PC-9 (cell line): ENCODE measurements at regions not wholly inside any gene's neighbourhood (a gene's known extent, or its start where the extent isn't known, plus 50 kb on each side); places are given as distances from the start of the nearest gene placed in this dataset.

Experiments
- BruUV-seq: library from RNA; stranded (reverse); fragments of 400-500 nt; replicated peaks from 2 replicates; lab custom pipeline; 2021; lab: Mats Ljungman, UMichigan
- CTCF ChIA-PET: fragments of 300-600 bp; sonication (Branson Sonifier 250); formaldehyde crosslinking; loops from one replicate; lab custom pipeline; 2022; ENCODE audit warnings: antibody characterized with exemption; lab: Charles Lee
- POLR2A ChIA-PET: fragments of 300-600 bp; sonication (Branson Sonifier 250); formaldehyde crosslinking; loops from one replicate; lab custom pipeline; 2022; ENCODE audit warnings: antibody characterized with exemption; ENCODE audit not compliant: unreplicated experiment; lab: Charles Lee
- DNase-seq, 2 experiments: peaks; one replicate each; pipeline versions ENCODE4 v3.0.0 to v3.0.0-alpha.2; 2015 to 2022; ENCODE audit warnings: mixed read lengths in 1 of 2
- H2AFZ ChIP-seq: fragments of 200-600 bp; sonication (generic); 2 replicates; pipeline ENCODE4 v1.8.1; 2017; ENCODE audit warnings: antibody characterized with exemption
- H3F3A ChIP-seq: fragments of 200-600 bp; sonication (generic); 2 replicates; pipeline ENCODE4 v1.8.1; 2017; ENCODE audit warnings: antibody characterized with exemption, mild to moderate bottlenecking, low read depth; ENCODE audit not compliant: insufficient read depth
- H3K27ac ChIP-seq: fragments of 200-600 bp; sonication (generic); 2 replicates; pipeline ENCODE4 v1.6.1; 2016; ENCODE audit warnings: mixed run types
- H3K27me3 ChIP-seq: fragments of 200-600 bp; sonication (generic); 2 replicates; pipeline ENCODE4 v1.6.1; 2016; ENCODE audit warnings: low read depth, mixed run types; ENCODE audit not compliant: insufficient read depth
- H3K36me3 ChIP-seq: fragments of 200-600 bp; sonication (generic); 2 replicates; pipeline ENCODE4 v1.6.1; 2016; ENCODE audit warnings: low read depth, mixed run types
- H3K4me1 ChIP-seq: fragments of 200-600 bp; sonication (generic); replicated peaks from 2 replicates; pipeline ENCODE4 v1.6.1; 2016; ENCODE audit warnings: mixed run types; ENCODE audit not compliant: insufficient read depth
- H3K4me2 ChIP-seq: fragments of 200-600 bp; sonication (generic); 2 replicates; pipeline ENCODE4 v1.6.1; 2017; ENCODE audit warnings: mixed run types
- H3K4me3 ChIP-seq: fragments of 200-600 bp; sonication (generic); 2 replicates; pipeline ENCODE4 v1.6.1; 2016; ENCODE audit warnings: mixed run types
- H3K79me2 ChIP-seq: fragments of 200-600 bp; sonication (generic); 2 replicates; pipeline ENCODE4 v1.6.1; 2017; ENCODE audit warnings: low read depth, mixed run types
- H3K9me2 ChIP-seq: fragments of 200-600 bp; sonication (generic); 2 replicates; pipeline ENCODE4 v1.8.1; 2017; ENCODE audit warnings: mild to moderate bottlenecking; ENCODE audit not compliant: insufficient read depth
- H3K9me3 ChIP-seq: fragments of 200-600 bp; sonication (generic); 2 replicates; pipeline ENCODE4 v1.8.1; 2016; ENCODE audit warnings: low read depth; ENCODE audit not compliant: insufficient read depth
- H4K20me1 ChIP-seq: fragments of 200-600 bp; sonication (generic); 2 replicates; pipeline ENCODE4 v1.8.1; 2017; ENCODE audit not compliant: insufficient read depth
- CTCF ChIP-seq: fragments of 200-600 bp; sonication (generic); conservative IDR thresholded peaks from 2 replicates; pipeline ENCODE4 v1.6.1; 2017; ENCODE audit warnings: mixed run types, antibody characterized with exemption, mild to moderate bottlenecking, moderate library complexity
- EZH2 ChIP-seq: fragments of 200-600 bp; sonication (generic); IDR thresholded peaks from 2 replicates; pipeline ENCODE4 v1.8.0; 2017; ENCODE audit warnings: antibody characterized with exemption, low read depth
- intact Hi-C: fragments of 100-400 bp; cut with micrococcal nuclease; formaldehyde crosslinking; loops from one replicate; pipeline ENCODE4 v1.10.0; 2022; ENCODE audit not compliant: unreplicated experiment

GRCh38 chr7:3246127-3246526, 54.9 kb upstream of the SDK1 start:
- ChIA-PET POLR2A (no interaction called here), CTCF (no interaction called here)
- intact Hi-C loops: no loop called here
- Histone ChIP-seq H3K79me2 (no peaks in the 10 kb centered on the region), H3K27me3 (no peaks in the 10 kb centered on the region), H3K4me2 (no peak overlapping the region), H3K9me2 (no peaks in the 10 kb centered on the region), H3K4me1 (peaks cover 39% of the 10 kb centered on the region), H3K27ac (no peak overlapping the region), H2AFZ (no peak overlapping the region), H3K9me3 (peaks cover 11% of the 10 kb centered on the region; the same call in 1 of the 2 replicates), H3K4me3 (no peak overlapping the region), H4K20me1 (no peaks in the 10 kb centered on the region), H3K36me3 (no peaks in the 10 kb centered on the region), H3F3A (peaks cover 35% of the 10 kb centered on the region)
- DNase-seq: no peak
- TF ChIP-seq CTCF: no peak
- no peak for TF ChIP-seq EZH2
- BruUV-seq: no TSS peak

GRCh38 chr7:3246651-3247050, 54.4 kb upstream of the SDK1 start:
- Histone ChIP-seq H3K79me2 (no peaks in the 10 kb centered on the region), H3K27ac (no peak overlapping the region), H3K4me2 (no peak overlapping the region), H3K4me3 (no peak overlapping the region), H2AFZ (no peak overlapping the region), H3K9me2 (no peaks in the 10 kb centered on the region), H3F3A (peaks cover 35% of the 10 kb centered on the region), H4K20me1 (no peaks in the 10 kb centered on the region), H3K36me3 (no peaks in the 10 kb centered on the region), H3K4me1 (peaks cover 39% of the 10 kb centered on the region), H3K27me3 (no peaks in the 10 kb centered on the region), H3K9me3 (peaks cover 11% of the 10 kb centered on the region; the same call in 1 of the 2 replicates)
- intact Hi-C loops: no loop called here
- no peak for DNase-seq
- CTCF ChIA-PET: no interaction called here
- TF ChIP-seq EZH2: no peak
- BruUV-seq: no TSS peak
- POLR2A ChIA-PET: no interaction called here

GRCh38 chr7:3250725-3251124, 50.3 kb upstream of the SDK1 start:
- Histone ChIP-seq H4K20me1 (no peaks in the 10 kb centered on the region), H3K4me1 (no peaks in the 10 kb centered on the region), H3K79me2 (no peaks in the 10 kb centered on the region), H3K9me3 (peaks cover 11% of the 10 kb centered on the region; the same call in 1 of the 2 replicates), H2AFZ (no peak overlapping the region), H3K4me2 (no peak overlapping the region), H3F3A (peaks cover 1% of the 10 kb centered on the region; the same call in 1 of the 2 replicates), H3K9me2 (no peaks in the 10 kb centered on the region), H3K27ac (no peak overlapping the region), H3K27me3 (no peaks in the 10 kb centered on the region), H3K4me3 (no peak overlapping the region), H3K36me3 (no peaks in the 10 kb centered on the region)
- BruUV-seq: no TSS peak
- ChIA-PET POLR2A (interaction anchor here (0.6 kb wide), 1 partner anchor 196 kb away, joined by 4 read pairs; no protein-coding TSS in a partner anchor), CTCF (no interaction called here)
- DNase-seq: no peak
- intact Hi-C loops: no loop called here
- no peak for TF ChIP-seq EZH2
- no peak for TF ChIP-seq CTCF
